ENCODE measurements at regions not wholly inside any gene's neighbourhood (a gene's known extent, or its start where the extent isn't known, plus 50 kb on each side); places are given as distances from the start of the nearest gene placed in this dataset.
"Not testable (repeated sequence)": the region's sequence is repeated elsewhere in the genome, so short reads cannot be mapped to it uniquely, and the experiment has no call there.

- Histone ChIP-seq H3K27ac (ENCODE audit: low read depth in 2 of 2, low read length in 2 of 2) (no peak overlapping the region), H3K9me3 (ENCODE audit: control insufficient read depth in 2 of 3, insufficient read depth in 1 of 3, low read length in 3 of 3) (no peaks in the 10 kb centered on the region), H3K9ac (ENCODE audit: low read length in 3 of 3) (no peak overlapping the region), H3K4me1 (ENCODE audit: control insufficient read depth in 2 of 3, insufficient read depth in 2 of 3, low read depth in 1 of 3, low read length in 3 of 3) (no peaks in the 10 kb centered on the region), H3K4me3 (ENCODE audit: low read length in 3 of 3) (peak overlapping the region in 1 of 3 donors; percentile 6), H3K36me3 (ENCODE audit: control insufficient read depth in 2 of 3, insufficient read depth in 3 of 3, low read length in 3 of 3) (no peaks in the 10 kb centered on the region), H3K27me3 (ENCODE audit: control insufficient read depth, insufficient read depth, low read length) (no peaks in the 10 kb centered on the region)
- peak in 1 of 5 donors; percentile 38 for DNase-seq
- TF ChIP-seq CTCF (IDR thresholded peaks at IDR 0.05; ENCODE audit: borderline replicate concordance, extremely low read depth, insufficient read depth), result no peak
- intact Hi-C loops (cut with DNase I), result no loop called here
- FAIRE-seq, result no peak
Measured at GRCh38 chr4:19026281-19026680, 1004.7 kb upstream of the LCORL start.

- no peak overlapping the region for H3K27ac ChIP-seq (ENCODE audit: low read depth in 2 of 2, low read length in 2 of 2)
- TF ChIP-seq CTCF (IDR thresholded peaks at IDR 0.05; ENCODE audit: borderline replicate concordance, extremely low read depth, insufficient read depth), result no peak
- no peak overlapping the region for H3K9ac ChIP-seq (ENCODE audit: low read length in 3 of 3)
- H3K36me3 ChIP-seq (ENCODE audit: control insufficient read depth in 2 of 3, insufficient read depth in 3 of 3, low read length in 3 of 3), result no peaks in the 10 kb centered on the region
- FAIRE-seq (no peak), DNase-seq (no peak)
- H3K9me3 ChIP-seq (ENCODE audit: control insufficient read depth in 2 of 3, insufficient read depth in 1 of 3, low read length in 3 of 3), result no peaks in the 10 kb centered on the region
- no peaks in the 10 kb centered on the region for H3K27me3 ChIP-seq (ENCODE audit: control insufficient read depth, insufficient read depth, low read length)
- no peak overlapping the region for H3K4me3 ChIP-seq (ENCODE audit: low read length in 3 of 3)
- intact Hi-C loops (cut with DNase I), result no loop called here
- no peaks in the 10 kb centered on the region for H3K4me1 ChIP-seq (ENCODE audit: control insufficient read depth in 2 of 3, insufficient read depth in 2 of 3, low read depth in 1 of 3, low read length in 3 of 3)
Measured at GRCh38 chr4:19025031-19025430, 1003.5 kb upstream of the LCORL start.

- no peak for TF ChIP-seq CTCF (IDR thresholded peaks at IDR 0.05; ENCODE audit: borderline replicate concordance, extremely low read depth, insufficient read depth)
- no peaks in the 10 kb centered on the region for H3K9me3 ChIP-seq (ENCODE audit: control insufficient read depth in 2 of 3, insufficient read depth in 1 of 3, low read length in 3 of 3)
- no peak for DNase-seq
- no peaks in the 10 kb centered on the region for H3K36me3 ChIP-seq (ENCODE audit: control insufficient read depth in 2 of 3, insufficient read depth in 3 of 3, low read length in 3 of 3)
- no peaks in the 10 kb centered on the region for H3K27me3 ChIP-seq (ENCODE audit: control insufficient read depth, insufficient read depth, low read length)
- FAIRE-seq, result no peak
- H3K27ac ChIP-seq (ENCODE audit: low read depth in 2 of 2, low read length in 2 of 2), result no peak overlapping the region
- H3K9ac ChIP-seq (ENCODE audit: low read length in 3 of 3), result no peak overlapping the region
- no peak overlapping the region for H3K4me3 ChIP-seq (ENCODE audit: low read length in 3 of 3)
- H3K4me1 ChIP-seq (ENCODE audit: control insufficient read depth in 2 of 3, insufficient read depth in 2 of 3, low read depth in 1 of 3, low read length in 3 of 3), result no peaks in the 10 kb centered on the region
- intact Hi-C loops (cut with DNase I), result no loop called here
Measured at GRCh38 chr4:19024047-19024446, 1002.5 kb upstream of the LCORL start.

GRCh38 chr4:19021617-19022016, 1000.1 kb upstream of the LCORL start:
- H3K9me3 ChIP-seq (ENCODE audit: control insufficient read depth in 2 of 3, insufficient read depth in 1 of 3, low read length in 3 of 3), result no peaks in the 10 kb centered on the region
- DNase-seq (no peak), FAIRE-seq (no peak)
- H3K4me1 ChIP-seq (ENCODE audit: control insufficient read depth in 2 of 3, insufficient read depth in 2 of 3, low read depth in 1 of 3, low read length in 3 of 3), result no peaks in the 10 kb centered on the region
- H3K27ac ChIP-seq (ENCODE audit: low read depth in 2 of 2, low read length in 2 of 2), result no peak overlapping the region
- intact Hi-C loops (cut with DNase I), result no loop called here
- no peak for TF ChIP-seq CTCF (IDR thresholded peaks at IDR 0.05; ENCODE audit: borderline replicate concordance, extremely low read depth, insufficient read depth)
- H3K36me3 ChIP-seq (ENCODE audit: control insufficient read depth in 2 of 3, insufficient read depth in 3 of 3, low read length in 3 of 3), result no peaks in the 10 kb centered on the region
- H3K4me3 ChIP-seq (ENCODE audit: low read length in 3 of 3), result no peak overlapping the region
- no peaks in the 10 kb centered on the region for H3K27me3 ChIP-seq (ENCODE audit: control insufficient read depth, insufficient read depth, low read length)
- no peak overlapping the region for H3K9ac ChIP-seq (ENCODE audit: low read length in 3 of 3)

GRCh38 chr4:19016550-19016949, 995.0 kb upstream of the LCORL start:
- H3K9me3 ChIP-seq (ENCODE audit: control insufficient read depth in 2 of 3, insufficient read depth in 1 of 3, low read length in 3 of 3); DNase-seq; H3K4me1 ChIP-seq (ENCODE audit: control insufficient read depth in 2 of 3, insufficient read depth in 2 of 3, low read depth in 1 of 3, low read length in 3 of 3); H3K27ac ChIP-seq (ENCODE audit: low read depth in 2 of 2, low read length in 2 of 2); FAIRE-seq; H3K9ac ChIP-seq (ENCODE audit: low read length in 3 of 3); H3K4me3 ChIP-seq (ENCODE audit: low read length in 3 of 3); intact Hi-C loops (cut with DNase I); H3K27me3 ChIP-seq (ENCODE audit: control insufficient read depth, insufficient read depth, low read length); H3K36me3 ChIP-seq (ENCODE audit: control insufficient read depth in 2 of 3, insufficient read depth in 3 of 3, low read length in 3 of 3): not testable (repeated sequence)

Measured in kidney (tissue), 13 donors.